BLaER1 (cell line): ENCODE measurements at regions not wholly inside any gene's neighbourhood (a gene's known extent, or its start where the extent isn't known, plus 50 kb on each side); places are given as distances from the start of the nearest gene placed in this dataset.

Experiments used
- H3K27ac ChIP-seq: shearing (Covaris generic); formaldehyde crosslinking; 2 replicates; pipeline ENCODE4 v1.8.1; 2022
- H3K27me3 ChIP-seq: shearing (Covaris generic); formaldehyde crosslinking; 2 replicates; pipeline ENCODE4 v1.8.1; 2022
- H3K36me3 ChIP-seq: shearing (Covaris generic); formaldehyde crosslinking; 2 replicates; pipeline ENCODE4 v1.8.1; 2022
- H3K4me1 ChIP-seq: shearing (Covaris generic); formaldehyde crosslinking; 2 replicates; pipeline ENCODE4 v1.8.1; 2022
- H3K4me2 ChIP-seq: shearing (Covaris generic); formaldehyde crosslinking; 2 replicates; pipeline ENCODE4 v1.8.1; 2022
- H3K4me3 ChIP-seq: shearing (Covaris generic); formaldehyde crosslinking; 2 replicates; pipeline ENCODE4 v1.8.1; 2022
- H3K9ac ChIP-seq: shearing (Covaris generic); formaldehyde crosslinking; 2 replicates; pipeline ENCODE4 v1.8.1; 2022
- H3K9me3 ChIP-seq: shearing (Covaris generic); formaldehyde crosslinking; 2 replicates; pipeline ENCODE4 v1.8.1; 2022
- H4K20me1 ChIP-seq: shearing (Covaris generic); formaldehyde crosslinking; 2 replicates; pipeline ENCODE4 v1.8.1; 2022
- Cebpa-rat ChIP-seq: shearing (Covaris generic); IDR thresholded peaks from 2 replicates; pipeline ENCODE4 v1.8.1; 2022

DNA sequence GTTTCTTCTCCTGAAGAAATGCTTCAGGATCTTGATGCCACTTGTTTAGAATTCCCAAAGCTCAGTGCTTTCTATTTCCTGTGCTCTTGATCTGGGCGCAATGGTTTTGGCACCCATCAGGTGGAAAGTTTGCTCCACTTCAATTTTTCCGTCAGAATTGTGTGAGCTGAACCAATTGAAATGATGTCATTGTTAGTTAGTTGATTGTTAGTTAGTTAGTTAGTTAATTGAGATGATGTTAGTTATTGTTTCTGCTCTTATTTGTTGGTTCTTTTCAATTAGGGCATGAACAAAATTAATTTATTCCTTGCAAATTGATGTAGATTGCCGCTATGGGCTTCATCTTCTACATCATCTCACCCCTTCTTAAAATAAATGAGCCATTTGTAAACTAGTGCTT is 252.6 kb downstream of the BAMBI start:
- no peaks in the 10 kb centered on the region for H3K36me3 ChIP-seq
- H3K9me3 ChIP-seq = peaks cover 26% of the 10 kb centered on the region
- no peak overlapping the region for H3K4me2 ChIP-seq
- H3K4me1 ChIP-seq = no peaks in the 10 kb centered on the region
- no peak overlapping the region for H3K4me3 ChIP-seq
- H3K27ac ChIP-seq = no peak overlapping the region
- peaks cover 12% of the 10 kb centered on the region for H3K27me3 ChIP-seq
- TF ChIP-seq Cebpa-rat = no peak
- no peak overlapping the region for H3K9ac ChIP-seq
- no peaks in the 10 kb centered on the region for H4K20me1 ChIP-seq

DNA sequence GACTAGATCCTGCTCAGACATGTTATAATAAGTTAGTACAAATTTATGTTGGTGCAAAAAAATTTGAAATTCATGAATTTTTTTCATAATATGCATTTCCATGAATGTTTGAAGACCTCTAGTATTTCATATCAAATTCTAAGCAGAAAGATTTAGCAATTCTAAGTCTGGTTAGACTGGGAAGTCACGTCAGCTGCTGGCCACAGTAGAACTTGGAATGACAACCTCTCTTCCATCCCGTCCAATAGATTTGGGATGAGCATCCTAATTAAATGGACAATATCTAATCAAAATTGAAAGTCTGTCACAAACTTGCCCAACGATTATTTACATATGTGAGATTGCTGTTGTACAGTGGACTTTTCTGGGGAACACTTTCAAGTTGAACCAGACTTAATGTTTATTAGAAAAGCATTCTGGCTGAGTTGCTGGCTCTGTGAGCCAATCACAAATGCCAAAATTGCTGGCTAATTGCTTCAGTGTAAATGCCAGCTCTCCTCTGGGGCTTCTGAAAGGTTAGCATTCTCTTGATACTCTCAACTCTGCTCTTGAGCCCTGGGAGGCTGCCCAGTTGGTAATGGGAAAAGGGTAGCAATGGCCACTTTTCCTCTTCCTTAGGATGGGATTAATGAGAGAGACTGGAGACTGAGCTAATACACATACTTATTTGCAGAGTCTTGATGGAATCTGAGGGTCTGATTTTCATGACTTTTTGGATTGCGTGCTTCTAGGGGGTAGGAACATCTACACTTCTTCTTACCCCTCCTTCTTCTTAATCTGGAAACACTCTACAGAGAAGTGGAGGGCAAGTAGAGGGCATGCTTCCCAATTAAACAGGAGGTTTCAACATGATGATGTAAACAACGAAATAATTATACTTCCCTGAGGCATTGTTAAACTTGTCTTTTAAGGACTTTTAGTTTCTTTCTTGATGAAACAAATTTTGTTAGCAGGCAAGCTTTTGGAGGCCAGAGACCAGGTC is 253.5 kb downstream of the BAMBI start:
- Histone ChIP-seq H3K36me3 (no peaks in the 10 kb centered on the region), H3K4me2 (no peak overlapping the region), H3K4me1 (no peaks in the 10 kb centered on the region), H3K27ac (no peak overlapping the region), H4K20me1 (no peaks in the 10 kb centered on the region), H3K4me3 (no peak overlapping the region), H3K9me3 (peaks cover 31% of the 10 kb centered on the region), H3K27me3 (peaks cover 3% of the 10 kb centered on the region; the same call in 1 of the 2 replicates), H3K9ac (no peak overlapping the region)
- TF ChIP-seq Cebpa-rat = no peak

DNA sequence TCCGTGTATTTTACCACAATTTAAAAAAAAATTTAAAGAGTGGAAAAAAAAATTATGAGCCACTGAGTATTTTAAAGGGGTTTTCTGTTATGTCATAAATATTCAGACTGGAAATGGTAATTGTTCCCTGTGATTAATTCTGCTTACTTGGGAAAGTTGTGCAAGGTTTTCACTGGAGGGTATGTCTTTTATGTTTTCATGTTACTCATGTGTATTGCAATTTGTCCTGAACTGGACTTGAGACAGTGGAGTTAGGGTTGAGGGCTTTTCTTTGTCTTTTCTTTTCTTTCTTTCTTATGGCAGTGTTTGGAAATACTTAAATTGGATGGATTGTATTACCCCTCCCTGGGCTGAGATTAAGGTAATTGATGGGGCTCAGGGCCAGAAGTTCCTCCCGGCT is 257.7 kb downstream of the BAMBI start:
- Histone ChIP-seq H3K36me3 (no peaks in the 10 kb centered on the region), H3K27ac (no peak overlapping the region), H3K4me3 (no peak overlapping the region), H3K9me3 (peaks cover 52% of the 10 kb centered on the region), H3K9ac (no peak overlapping the region), H3K4me1 (peaks cover 11% of the 10 kb centered on the region; the same call in 1 of the 2 replicates), H3K27me3 (no peaks in the 10 kb centered on the region), H3K4me2 (no peak overlapping the region), H4K20me1 (no peaks in the 10 kb centered on the region)
- no peak for TF ChIP-seq Cebpa-rat

DNA sequence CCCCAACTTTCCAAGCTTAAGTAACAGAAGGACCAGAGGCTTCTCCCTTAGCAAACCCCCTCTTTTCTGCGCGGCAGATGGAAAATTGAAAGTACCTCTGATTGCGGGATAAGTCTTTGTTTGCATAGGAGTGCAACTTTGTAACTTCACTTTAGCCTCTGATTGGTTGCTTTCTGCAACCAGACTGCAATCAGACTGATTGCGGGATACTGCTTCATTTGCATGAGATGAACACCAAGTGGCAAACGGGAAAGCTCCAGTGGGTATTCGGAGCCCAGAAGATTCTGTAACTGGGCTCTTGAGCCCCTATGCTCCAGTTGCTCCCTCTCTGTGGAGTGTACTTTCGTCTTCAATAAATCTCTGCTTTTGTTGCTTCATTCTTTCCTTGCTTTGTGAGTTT is 260.6 kb downstream of the BAMBI start:
- H3K4me1 ChIP-seq = peaks cover 20% of the 10 kb centered on the region
- TF ChIP-seq Cebpa-rat = no peak
- H3K4me2 ChIP-seq = no peak overlapping the region
- no peaks in the 10 kb centered on the region for H4K20me1 ChIP-seq
- H3K27me3 ChIP-seq = no peaks in the 10 kb centered on the region
- H3K9me3 ChIP-seq = peaks cover 49% of the 10 kb centered on the region
- H3K27ac ChIP-seq = no peak overlapping the region
- no peaks in the 10 kb centered on the region for H3K36me3 ChIP-seq
- no peak overlapping the region for H3K4me3 ChIP-seq
- H3K9ac ChIP-seq = no peak overlapping the region

DNA sequence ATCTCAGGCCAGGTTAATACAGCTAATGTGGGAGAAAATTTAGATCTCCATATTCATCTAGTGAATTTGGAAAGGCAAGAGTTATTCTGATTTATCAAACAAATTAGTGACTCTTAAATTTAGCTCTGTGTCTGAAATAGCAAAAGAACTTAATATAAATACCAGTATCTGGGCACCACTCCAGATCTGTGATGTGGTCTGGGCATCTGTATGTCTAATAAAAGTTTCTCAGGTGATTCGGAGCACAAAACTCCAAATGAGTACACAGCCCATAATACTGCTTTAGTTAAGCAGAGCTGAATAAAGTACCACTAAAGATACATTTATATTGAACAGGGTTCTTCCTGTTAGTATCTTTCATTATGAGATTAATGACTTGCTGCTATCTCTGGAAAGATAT is 261.4 kb downstream of the BAMBI start:
- Histone ChIP-seq H3K27me3 (no peaks in the 10 kb centered on the region), H3K9me3 (peaks cover 47% of the 10 kb centered on the region), H3K4me1 (peaks cover 20% of the 10 kb centered on the region), H3K4me3 (no peak overlapping the region), H3K36me3 (no peaks in the 10 kb centered on the region), H3K27ac (no peak overlapping the region), H3K4me2 (no peak overlapping the region), H4K20me1 (no peaks in the 10 kb centered on the region), H3K9ac (no peak overlapping the region)
- TF ChIP-seq Cebpa-rat = no peak

DNA sequence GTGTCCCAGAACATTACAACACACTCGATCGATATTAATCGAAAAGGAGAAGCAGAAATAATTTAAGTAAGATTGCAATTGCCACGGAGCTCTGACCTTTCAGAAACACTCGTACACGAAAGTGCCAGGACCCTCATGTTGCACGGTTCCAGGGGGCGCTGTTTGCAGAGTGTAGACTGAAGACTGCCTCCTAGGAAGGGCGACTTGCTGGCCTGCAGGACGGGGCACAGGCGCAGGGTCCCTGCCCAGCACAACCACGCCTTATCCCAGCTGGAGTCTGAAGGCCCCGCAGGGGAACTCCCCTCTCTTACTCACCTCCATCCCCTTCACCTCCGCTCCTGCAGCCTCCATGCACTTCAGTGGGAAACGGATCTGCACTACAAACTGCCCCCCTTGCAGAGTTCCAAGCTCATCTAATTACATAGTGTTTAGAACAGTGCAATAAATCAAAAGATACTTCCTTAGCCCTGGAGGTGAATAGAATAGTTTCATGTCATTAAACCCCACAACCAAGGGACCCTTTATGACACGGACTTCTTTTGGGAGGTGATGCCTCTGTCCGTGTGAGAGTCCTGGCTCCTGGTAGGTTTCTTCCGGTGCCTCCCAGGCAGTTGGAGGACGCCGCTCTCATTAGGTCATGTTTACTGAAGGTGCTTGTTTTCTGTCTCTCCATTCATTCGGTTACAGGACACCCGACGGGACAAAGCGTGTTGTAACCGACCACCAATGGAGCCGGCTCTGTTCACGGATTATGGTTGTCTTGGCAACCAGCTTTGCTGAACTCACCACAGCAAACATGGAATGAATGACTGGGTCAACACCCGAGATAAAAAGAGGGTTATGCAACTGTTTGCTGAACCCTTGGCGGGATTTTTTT is 262.2 kb downstream of the BAMBI start:
- H4K20me1 ChIP-seq = no peaks in the 10 kb centered on the region
- TF ChIP-seq Cebpa-rat = no peak
- H3K4me2 ChIP-seq = no peak overlapping the region
- no peaks in the 10 kb centered on the region for H3K27me3 ChIP-seq
- H3K4me3 ChIP-seq = no peak overlapping the region
- no peaks in the 10 kb centered on the region for H3K36me3 ChIP-seq
- peaks cover 20% of the 10 kb centered on the region for H3K4me1 ChIP-seq
- no peak overlapping the region for H3K9ac ChIP-seq
- peaks cover 45% of the 10 kb centered on the region for H3K9me3 ChIP-seq
- no peak overlapping the region for H3K27ac ChIP-seq

DNA sequence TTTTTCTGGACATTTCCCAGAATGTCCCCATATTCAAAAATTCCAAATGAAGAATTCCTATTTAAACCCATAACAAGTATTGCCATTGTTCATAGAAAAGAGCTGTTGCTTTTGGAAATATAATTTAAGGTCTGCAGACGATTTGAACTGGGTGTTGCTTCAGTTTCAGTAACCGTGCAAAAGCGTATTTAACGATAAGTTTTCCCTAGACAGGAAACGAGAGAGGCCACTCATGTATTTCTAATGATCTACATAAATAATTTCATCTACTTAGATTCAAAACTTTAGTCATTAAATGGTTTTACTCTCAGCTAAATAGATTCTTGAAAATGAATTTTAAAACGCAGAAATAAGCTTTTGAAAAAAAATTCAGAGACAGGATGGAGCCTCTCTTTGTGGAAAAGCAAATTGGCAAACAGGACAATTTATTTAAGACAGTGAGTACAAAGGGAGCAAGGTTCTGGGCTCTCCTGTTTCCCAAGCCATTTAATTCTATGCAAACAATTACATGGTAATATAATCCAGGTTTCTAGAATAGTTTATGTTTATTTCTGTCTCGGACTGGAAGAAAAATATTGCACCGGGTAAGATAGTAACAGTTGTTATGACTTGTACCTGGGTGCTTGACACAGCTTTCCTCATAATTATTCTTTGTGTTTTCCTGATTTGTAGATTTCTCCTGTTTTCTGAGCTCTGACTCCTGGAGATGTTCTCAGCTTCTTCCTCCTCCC is 263.0 kb downstream of the BAMBI start:
- Histone ChIP-seq H3K9ac (no peak overlapping the region), H4K20me1 (no peaks in the 10 kb centered on the region), H3K9me3 (peaks cover 45% of the 10 kb centered on the region), H3K4me1 (peaks cover 20% of the 10 kb centered on the region), H3K4me3 (no peak overlapping the region), H3K36me3 (no peaks in the 10 kb centered on the region), H3K4me2 (no peak overlapping the region), H3K27ac (no peak overlapping the region), H3K27me3 (no peaks in the 10 kb centered on the region)
- no peak for TF ChIP-seq Cebpa-rat

DNA sequence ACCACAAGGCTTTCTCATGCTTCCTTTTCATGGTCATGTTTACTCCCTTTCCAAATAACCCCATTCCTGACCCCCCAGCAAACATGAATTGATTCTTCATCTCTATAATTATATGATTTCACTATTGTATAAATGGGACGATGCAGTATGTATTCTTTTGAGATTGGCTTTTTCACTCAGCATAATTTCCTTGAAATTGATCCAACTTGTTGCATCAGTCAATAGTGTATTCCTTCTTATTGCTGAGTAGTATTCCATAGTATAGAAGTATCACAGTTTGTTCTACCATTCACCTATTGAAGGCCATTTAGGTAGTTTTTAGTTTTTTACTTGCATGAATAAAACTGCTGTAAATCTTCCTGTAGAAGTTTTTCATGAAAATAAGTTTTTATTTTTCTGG is 264.7 kb downstream of the BAMBI start:
- H3K4me1 ChIP-seq = peaks cover 16% of the 10 kb centered on the region
- H3K27me3 ChIP-seq = no peaks in the 10 kb centered on the region
- no peak for TF ChIP-seq Cebpa-rat
- H3K9ac ChIP-seq = no peak overlapping the region
- no peak overlapping the region for H3K4me3 ChIP-seq
- H4K20me1 ChIP-seq = no peaks in the 10 kb centered on the region
- H3K9me3 ChIP-seq = peaks cover 30% of the 10 kb centered on the region
- no peaks in the 10 kb centered on the region for H3K36me3 ChIP-seq
- no peak overlapping the region for H3K27ac ChIP-seq
- peak overlapping the region; percentile 41; the same call in 1 of the 2 replicates for H3K4me2 ChIP-seq

DNA sequence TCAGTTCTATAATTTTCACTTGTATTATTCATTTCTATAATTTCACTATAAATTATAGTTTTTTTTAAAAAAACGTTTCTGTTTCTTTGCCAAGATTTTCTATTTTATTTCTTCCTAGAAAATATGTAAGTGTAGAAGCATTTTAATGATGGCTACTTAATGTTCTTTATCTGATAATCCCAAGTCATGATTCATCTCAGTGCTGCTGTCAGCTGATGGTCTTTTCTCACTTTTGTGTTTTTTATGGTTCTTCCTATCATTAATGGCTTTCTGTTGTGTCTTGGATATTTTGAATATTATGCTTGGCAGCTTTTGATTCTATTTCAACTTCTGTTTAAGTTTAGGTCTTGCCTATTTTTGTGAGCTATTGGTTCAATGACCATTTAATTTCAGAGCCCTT is 268.6 kb downstream of the BAMBI start:
- H3K4me3 ChIP-seq = no peak overlapping the region
- no peak for TF ChIP-seq Cebpa-rat
- H3K9me3 ChIP-seq = peaks cover 28% of the 10 kb centered on the region
- H4K20me1 ChIP-seq = no peaks in the 10 kb centered on the region
- H3K4me2 ChIP-seq = no peak overlapping the region
- H3K36me3 ChIP-seq = no peaks in the 10 kb centered on the region
- H3K9ac ChIP-seq = no peak overlapping the region
- no peak overlapping the region for H3K27ac ChIP-seq
- no peaks in the 10 kb centered on the region for H3K27me3 ChIP-seq
- peaks cover 10% of the 10 kb centered on the region for H3K4me1 ChIP-seq
